ENCODE measurements at regions not wholly inside any gene's neighbourhood (a gene's known extent, or its start where the extent isn't known, plus 50 kb on each side); places are given as distances from the start of the nearest gene placed in this dataset.

DNA sequence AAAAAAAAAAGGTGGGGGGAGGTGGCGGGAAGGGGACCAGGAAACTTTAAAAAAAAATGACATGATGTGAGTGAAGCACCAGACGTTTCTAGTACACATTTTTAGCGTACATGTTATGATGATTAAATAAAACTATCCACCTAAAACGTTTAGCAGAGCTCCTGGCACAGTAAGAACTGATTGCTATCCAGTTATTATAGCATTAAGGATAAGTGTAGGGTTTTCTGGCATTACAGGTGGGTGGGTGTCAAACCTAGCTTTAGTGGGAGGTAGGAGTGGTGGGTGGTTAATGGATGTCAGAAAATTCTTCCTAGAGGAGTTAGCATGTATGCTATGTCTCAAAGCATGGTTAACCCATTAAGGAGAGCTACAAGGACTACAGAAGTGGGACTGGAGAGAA is 2329.5 kb downstream of the MAT2B start:
- TF ChIP-seq, protein P1, sequence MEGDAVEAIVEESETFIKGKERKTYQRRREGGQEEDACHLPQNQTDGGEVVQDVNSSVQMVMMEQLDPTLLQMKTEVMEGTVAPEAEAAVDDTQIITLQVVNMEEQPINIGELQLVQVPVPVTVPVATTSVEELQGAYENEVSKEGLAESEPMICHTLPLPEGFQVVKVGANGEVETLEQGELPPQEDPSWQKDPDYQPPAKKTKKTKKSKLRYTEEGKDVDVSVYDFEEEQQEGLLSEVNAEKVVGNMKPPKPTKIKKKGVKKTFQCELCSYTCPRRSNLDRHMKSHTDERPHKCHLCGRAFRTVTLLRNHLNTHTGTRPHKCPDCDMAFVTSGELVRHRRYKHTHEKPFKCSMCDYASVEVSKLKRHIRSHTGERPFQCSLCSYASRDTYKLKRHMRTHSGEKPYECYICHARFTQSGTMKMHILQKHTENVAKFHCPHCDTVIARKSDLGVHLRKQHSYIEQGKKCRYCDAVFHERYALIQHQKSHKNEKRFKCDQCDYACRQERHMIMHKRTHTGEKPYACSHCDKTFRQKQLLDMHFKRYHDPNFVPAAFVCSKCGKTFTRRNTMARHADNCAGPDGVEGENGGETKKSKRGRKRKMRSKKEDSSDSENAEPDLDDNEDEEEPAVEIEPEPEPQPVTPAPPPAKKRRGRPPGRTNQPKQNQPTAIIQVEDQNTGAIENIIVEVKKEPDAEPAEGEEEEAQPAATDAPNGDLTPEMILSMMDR (IDR thresholded peaks at IDR 0.05; ENCODE audit: insufficient read depth, low read length, poor library complexity, severe bottlenecking), result no peak
- TF ChIP-seq EZH2phosphoT487 (conservative IDR thresholded peaks at IDR 0.05; ENCODE audit: low read length), result no peak

Data from SU-DHL-6 (cell line).